Neural progenitor cell (in vitro differentiated cells): ENCODE measurements at regions not wholly inside any gene's neighbourhood (a gene's known extent, or its start where the extent isn't known, plus 50 kb on each side); places are given as distances from the start of the nearest gene placed in this dataset.

ENCODE experiments used
- DNase-seq: peaks from one replicate; pipeline ENCODE4 v3.0.0-alpha.2; 2016; ENCODE audit warnings: low spot score
- H2AFZ ChIP-seq: fragments of 200-600 bp; sonication (generic); replicated peaks from 2 replicates; pipeline ENCODE4 v1.6.1; 2016; ENCODE audit warnings: antibody characterized with exemption
- H3F3A ChIP-seq: fragments of 200-600 bp; sonication (generic); 2 replicates; pipeline ENCODE4 v1.6.1; 2016; ENCODE audit warnings: antibody characterized with exemption, low read depth
- H3K27ac ChIP-seq: fragments of 200-600 bp; sonication (generic); 2 replicates; pipeline ENCODE4 v1.5.1; 2016; ENCODE audit warnings: mild to moderate bottlenecking
- H3K27me3 ChIP-seq: fragments of 200-600 bp; sonication (generic); 2 replicates; pipeline ENCODE4 v1.6.1; 2016; ENCODE audit warnings: mild to moderate bottlenecking, moderate library complexity
- H3K36me3 ChIP-seq: fragments of 200-600 bp; sonication (generic); 2 replicates; pipeline ENCODE4 v1.5.1; 2016
- H3K4me1 ChIP-seq: fragments of 200-600 bp; sonication (generic); 2 replicates; pipeline ENCODE4 v1.6.1; 2016; ENCODE audit warnings: mixed run types
- H3K4me2 ChIP-seq: fragments of 200-600 bp; sonication (generic); 2 replicates; pipeline ENCODE4 v1.6.1; 2016
- H3K4me3 ChIP-seq: fragments of 200-600 bp; sonication (generic); 2 replicates; pipeline ENCODE4 v1.5.1; 2016
- H3K79me2 ChIP-seq: fragments of 200-600 bp; sonication (generic); 2 replicates; pipeline ENCODE4 v1.6.1; 2016; ENCODE audit warnings: low read depth
- H3K9ac ChIP-seq: fragments of 200-600 bp; sonication (generic); 2 replicates; pipeline ENCODE4 v1.6.1; 2016
- H3K9me3 ChIP-seq: fragments of 200-600 bp; sonication (generic); 2 replicates; pipeline ENCODE4 v1.5.1; 2016; ENCODE audit warnings: low read depth
- H4K20me1 ChIP-seq: fragments of 200-600 bp; sonication (generic); 2 replicates; pipeline ENCODE4 v1.6.1; 2016; ENCODE audit warnings: low read depth
- H3K27ac Mint-ChIP-seq: 3 replicates; pipeline ENCODE4 v1.8.0; 2021; ENCODE audit warnings: mixed read lengths
- H3K27me3 Mint-ChIP-seq: 2 replicates; pipeline ENCODE4 v1.8.0; 2022; ENCODE audit warnings: low read depth, mild to moderate bottlenecking, inconsistent platforms, moderate library complexity, mixed read lengths; ENCODE audit not compliant: insufficient read depth
- H3K36me3 Mint-ChIP-seq: 3 replicates; pipeline ENCODE4 v1.8.0; 2021; ENCODE audit warnings: mixed read lengths
- H3K4me1 Mint-ChIP-seq: 3 replicates; pipeline ENCODE4 v1.8.0; 2021; ENCODE audit warnings: mixed read lengths
- H3K4me3 Mint-ChIP-seq: 3 replicates; pipeline ENCODE4 v1.8.0; 2021; ENCODE audit warnings: mild to moderate bottlenecking, moderate library complexity, mixed read lengths
- H3K9me3 Mint-ChIP-seq: 3 replicates; pipeline ENCODE4 v1.8.0; 2020; ENCODE audit warnings: mixed read lengths
- CTCF ChIP-seq: fragments of 200-600 bp; sonication (generic); IDR thresholded peaks from 2 replicates; pipeline ENCODE4 v1.5.1; 2017; ENCODE audit warnings: antibody characterized with exemption, mild to moderate bottlenecking
- EZH2 ChIP-seq: fragments of 200-600 bp; sonication (generic); IDR thresholded peaks from 2 replicates; pipeline ENCODE4 v1.6.1; 2017; ENCODE audit warnings: antibody characterized with exemption, mild to moderate bottlenecking, moderate library complexity
- EZH2phosphoT487 ChIP-seq: fragments of 200-600 bp; sonication (generic); IDR thresholded peaks from 2 replicates; pipeline ENCODE4 v1.6.1; 2017; ENCODE audit warnings: antibody characterized with exemption

- H3K4me1 Mint-ChIP-seq = peaks cover 4% of the 10 kb centered on the region
- peaks cover 7% of the 10 kb centered on the region for H3K27me3 Mint-ChIP-seq
- no peak overlapping the region for H3K27ac Mint-ChIP-seq
- no peak overlapping the region for H3K27ac ChIP-seq
- peak; percentile 15 for DNase-seq
- H3K9ac ChIP-seq = no peak overlapping the region
- peaks cover 17% of the 10 kb centered on the region for H3K4me1 ChIP-seq
- no peaks in the 10 kb centered on the region for H3F3A ChIP-seq
- H3K79me2 ChIP-seq = no peaks in the 10 kb centered on the region
- H3K4me2 ChIP-seq = no peak overlapping the region
- H4K20me1 ChIP-seq = no peaks in the 10 kb centered on the region
- no peak overlapping the region for H3K4me3 ChIP-seq
- H3K27me3 ChIP-seq = no peaks in the 10 kb centered on the region
- no peaks in the 10 kb centered on the region for H3K9me3 ChIP-seq
- H3K9me3 Mint-ChIP-seq = peaks cover 13% of the 10 kb centered on the region
- H3K36me3 Mint-ChIP-seq = no peaks in the 10 kb centered on the region
- H3K36me3 ChIP-seq = no peaks in the 10 kb centered on the region
- H2AFZ ChIP-seq = peak overlapping the region; percentile 28
- H3K4me3 Mint-ChIP-seq = no peak overlapping the region
- TF ChIP-seq CTCF = no peak
- no peak for TF ChIP-seq EZH2
- no peak for TF ChIP-seq EZH2phosphoT487
Observed at GRCh38 chr20:57930351-57930750, 220.5 kb upstream of the PMEPA1 start.

- Histone ChIP-seq H3F3A (no peaks in the 10 kb centered on the region), H3K4me3 (no peak overlapping the region), H2AFZ (no peak overlapping the region), H3K79me2 (no peaks in the 10 kb centered on the region), H3K27ac (no peak overlapping the region), H3K9ac (no peak overlapping the region), H3K4me2 (no peak overlapping the region), H3K9me3 (no peaks in the 10 kb centered on the region), H3K36me3 (no peaks in the 10 kb centered on the region), H3K27me3 (no peaks in the 10 kb centered on the region), H4K20me1 (no peaks in the 10 kb centered on the region), H3K4me1 (peaks cover 11% of the 10 kb centered on the region)
- Mint-ChIP-seq H3K4me3 (no peak overlapping the region), H3K27ac (no peak overlapping the region), H3K27me3 (peaks cover 7% of the 10 kb centered on the region), H3K9me3 (peaks cover 15% of the 10 kb centered on the region), H3K4me1 (peaks cover 6% of the 10 kb centered on the region), H3K36me3 (no peaks in the 10 kb centered on the region)
- no peak for DNase-seq
- TF ChIP-seq EZH2 (no peak), EZH2phosphoT487 (no peak), CTCF (no peak)
Observed at GRCh38 chr20:57928181-57928967, 218.6 kb upstream of the PMEPA1 start.

GRCh38 chr20:57927376-57927775, 217.6 kb upstream of the PMEPA1 start:
- no peak for TF ChIP-seq EZH2
- TF ChIP-seq EZH2phosphoT487 = no peak
- TF ChIP-seq CTCF = no peak
- DNase-seq = no peak

More at GRCh38 chr20:57927376-57927775, 217.6 kb upstream of the PMEPA1 start:
- no peak overlapping the region for H3K27ac ChIP-seq
- no peak overlapping the region for H3K4me3 Mint-ChIP-seq
- no peak overlapping the region for H3K4me2 ChIP-seq
- H3K79me2 ChIP-seq = no peaks in the 10 kb centered on the region
- H3K4me1 Mint-ChIP-seq = peaks cover 13% of the 10 kb centered on the region
- no peak overlapping the region for H3K4me3 ChIP-seq
- H3K27ac Mint-ChIP-seq = no peak overlapping the region
- H4K20me1 ChIP-seq = no peaks in the 10 kb centered on the region
- no peaks in the 10 kb centered on the region for H3F3A ChIP-seq
- H3K9me3 ChIP-seq = no peaks in the 10 kb centered on the region
- H3K36me3 Mint-ChIP-seq = no peaks in the 10 kb centered on the region
- peaks cover 15% of the 10 kb centered on the region for H3K9me3 Mint-ChIP-seq
- no peak overlapping the region for H2AFZ ChIP-seq
- no peaks in the 10 kb centered on the region for H3K27me3 ChIP-seq
- H3K4me1 ChIP-seq = peaks cover 6% of the 10 kb centered on the region
- H3K27me3 Mint-ChIP-seq = peaks cover 7% of the 10 kb centered on the region
- H3K9ac ChIP-seq = no peak overlapping the region
- no peaks in the 10 kb centered on the region for H3K36me3 ChIP-seq
